ENCODE measurements at regions not wholly inside any gene's neighbourhood (a gene's known extent, or its start where the extent isn't known, plus 50 kb on each side); places are given as distances from the start of the nearest gene placed in this dataset.

- TF ChIP-seq CHD7 (IDR thresholded peaks at IDR 0.05; ENCODE audit: insufficient replicate concordance, low read length), result no peak
- TF ChIP-seq PHF8 (conservative IDR thresholded peaks at IDR 0.05; ENCODE audit: low read depth, low read length), result no peak
- no peak for TF ChIP-seq CBX5 (IDR thresholded peaks at IDR 0.05; ENCODE audit: low read depth, low read length)
- TF ChIP-seq CHD1 (IDR thresholded peaks at IDR 0.05; ENCODE audit: low read depth, low read length), result no peak
- no peak for TF ChIP-seq RAD21 (IDR thresholded peaks at IDR 0.05 in 1 of 2, conservative IDR thresholded peaks at IDR 0.05 in 1 of 2; ENCODE audit: low read depth in 2 of 2, low read length in 2 of 2)
- TF ChIP-seq SAP30 (IDR thresholded peaks at IDR 0.05; ENCODE audit: insufficient read depth, insufficient replicate concordance, low read length), result no peak
- no peak for TF ChIP-seq YY1 (IDR thresholded peaks at IDR 0.05; ENCODE audit: low read depth, low read length)
- TF ChIP-seq POU5F1 (IDR thresholded peaks at IDR 0.05; ENCODE audit: low read depth, low read length), result no peak
- TF ChIP-seq SIX5 (IDR thresholded peaks at IDR 0.05; ENCODE audit: low read depth, low read length), result no peak
- TF ChIP-seq NANOG (IDR thresholded peaks at IDR 0.05; ENCODE audit: insufficient read depth, low read depth, low read length, poor library complexity, severe bottlenecking), result no peak
Observed at GRCh38 chr2:503288-503999, 173.8 kb downstream of the TMEM18 start (continued).
